B cell (primary cell): ENCODE measurements at regions not wholly inside any gene's neighbourhood (a gene's known extent, or its start where the extent isn't known, plus 50 kb on each side); places are given as distances from the start of the nearest gene placed in this dataset.
"Not testable (repeated sequence)": the region's sequence is repeated elsewhere in the genome, so short reads cannot be mapped to it uniquely, and the experiment has no call there.

ENCODE experiments used
- ATAC-seq: fragments of 200-7000 bp; cut with Tn5 transposase; one replicate; pipeline ENCODE4 v1.10.0; 2021; ENCODE audit warnings: low read depth, mild to moderate bottlenecking, moderate number of reproducible peaks, moderate library complexity
- CTCF ChIA-PET: fragments of 350-600 bp; sonication (Branson Sonifier 250); formaldehyde crosslinking; loops from one replicate; lab custom pipeline; 2021; ENCODE audit warnings: antibody characterized with exemption, inconsistent platforms; lab: Charles Lee
- POLR2A ChIA-PET: fragments of 350-600 bp; sonication (Branson Sonifier 250); formaldehyde crosslinking; loops from one replicate; lab custom pipeline; 2021; ENCODE audit warnings: antibody characterized with exemption; lab: Charles Lee
- DNase-seq: peaks from one replicate; pipeline ENCODE4 v3.0.0; 2013
- H2AFZ ChIP-seq: 2 replicates; pipeline ENCODE4 v1.6.1; 2012; ENCODE audit warnings: mild to moderate bottlenecking, low read depth, low read length; ENCODE audit not compliant: insufficient read depth, poor library complexity, severe bottlenecking
- H3K27ac ChIP-seq, 2 donors: 1 replicate in 1 of 2; 2 replicates in 1 of 2; pipeline ENCODE4 v1.5.1; 2012 to 2013; ENCODE audit warnings: low read length in 2 of 2, mild to moderate bottlenecking in 2 of 2, moderate library complexity in 1 of 2
- H3K27me3 ChIP-seq, 4 experiments: fragments of 200-600 bp in 1 of 4; sonication (generic) in 1 of 4; replicated peaks in 1 of 4; 1 replicate in 2 of 4; 2 replicates in 2 of 4; pipeline versions ENCODE4 v1.6.1 to v1.7.0; 2013 to 2016; ENCODE audit warnings: low read length in 3 of 4, mild to moderate bottlenecking in 2 of 4, mixed read lengths in 1 of 4, moderate library complexity in 1 of 4; ENCODE audit not compliant: insufficient read depth in 4 of 4, control insufficient read depth in 3 of 4; ENCODE audit errors: control extremely low read depth in 1 of 4
- H3K36me3 ChIP-seq, 2 experiments: replicated peaks in 1 of 2; 1 replicate in 1 of 2; 2 replicates in 1 of 2; pipeline versions ENCODE4 v1.6.1 to v1.7.1; 2013; ENCODE audit warnings: low read length in 1 of 2; ENCODE audit not compliant: insufficient read depth in 2 of 2, control insufficient read depth in 1 of 2; ENCODE audit errors: control extremely low read depth in 1 of 2, extremely low read depth in 1 of 2
- H3K4me1 ChIP-seq, 2 donors: fragments of 200-600 bp in 1 of 2; sonication (generic) in 1 of 2; 1 replicate in 1 of 2; 2 replicates in 1 of 2; pipeline versions ENCODE4 v1.5.1 to v1.6.1; 2013 to 2017; ENCODE audit warnings: low read length in 2 of 2; ENCODE audit not compliant: control insufficient read depth in 2 of 2, insufficient read depth in 2 of 2
- H3K4me2 ChIP-seq: replicated peaks from 2 replicates; pipeline ENCODE3; 2012; ENCODE audit warnings: mild to moderate bottlenecking, low read depth, low read length; ENCODE audit not compliant: poor library complexity, severe bottlenecking
- H3K4me3 ChIP-seq, 5 experiments: fragments of 200-600 bp in 1 of 5; sonication (generic) in 1 of 5; 1 replicate in 3 of 5; 2 replicates in 2 of 5; pipeline versions ENCODE4 v1.5.1 to v1.7.0; 2011 to 2016; ENCODE audit warnings: low read length in 4 of 5, mild to moderate bottlenecking in 4 of 5, low read depth in 2 of 5, control low read depth in 1 of 5, moderate library complexity in 1 of 5; ENCODE audit not compliant: insufficient read depth in 1 of 5; ENCODE audit errors: control extremely low read depth in 1 of 5, extremely low read depth in 1 of 5
- H3K79me2 ChIP-seq: fragments of 200-600 bp; sonication (generic); one replicate; pipeline ENCODE4 v1.6.0; 2016; ENCODE audit warnings: low read length; ENCODE audit not compliant: control insufficient read depth, insufficient read depth
- H3K9ac ChIP-seq: fragments of 200-600 bp; sonication (generic); 2 replicates; pipeline ENCODE4 v1.6.1; 2017; ENCODE audit warnings: mild to moderate bottlenecking, low read length, moderate library complexity
- H3K9me3 ChIP-seq, 3 donors: one replicate each; pipeline versions ENCODE4 v1.6.1 to v1.7.1; 2013; ENCODE audit warnings: low read length in 2 of 3; ENCODE audit not compliant: control insufficient read depth in 2 of 3, insufficient read depth in 1 of 3; ENCODE audit errors: control extremely low read depth in 1 of 3
- H4K20me1 ChIP-seq: 2 replicates; pipeline ENCODE4 v1.6.0; 2012; ENCODE audit warnings: mild to moderate bottlenecking, low read length; ENCODE audit not compliant: insufficient read depth, control insufficient read depth, poor library complexity, severe bottlenecking
- H3K27ac Mint-ChIP-seq: one replicate; pipeline ENCODE4 v1.8.0; 2021; ENCODE audit warnings: mixed read lengths
- H3K27me3 Mint-ChIP-seq: one replicate; pipeline ENCODE4 v1.8.0; 2021; ENCODE audit warnings: mixed read lengths
- H3K4me1 Mint-ChIP-seq: one replicate; pipeline ENCODE4 v1.8.0; 2021; ENCODE audit warnings: mixed read lengths
- H3K4me3 Mint-ChIP-seq: one replicate; pipeline ENCODE4 v1.8.0; 2021; ENCODE audit warnings: mixed read lengths
- H3K9me3 Mint-ChIP-seq: one replicate; pipeline ENCODE4 v1.8.0; 2022; ENCODE audit warnings: mixed read lengths; ENCODE audit not compliant: insufficient read depth
- EZH2 ChIP-seq: IDR thresholded peaks from 2 replicates; pipeline ENCODE4 v1.6.1; 2012; ENCODE audit warnings: borderline replicate concordance, low read depth, mild to moderate bottlenecking, moderate library complexity, low read length; ENCODE audit not compliant: insufficient read depth, poor library complexity, severe bottlenecking
- WGBS: methylation state at CpG from one replicate; pipeline ENCODE4 v1.1.5; 2013; ENCODE audit warnings: missing lambda C conversion rate; ENCODE audit not compliant: insufficient coverage; 5-methylcytosine and 5-hydroxymethylcytosine counted together
- intact Hi-C: fragments of 100-400 bp; cut with micrococcal nuclease; formaldehyde crosslinking; loops from one replicate; pipeline ENCODE4 v1.10.0; 2022
- TF ChIP-seq, protein P1 (sequence below): fragments of 200-600 bp; IDR thresholded peaks from one replicate; pipeline ENCODE4 v1.8.0; 2022; ENCODE audit warnings: antibody characterized with exemption, mild to moderate bottlenecking

DNA sequence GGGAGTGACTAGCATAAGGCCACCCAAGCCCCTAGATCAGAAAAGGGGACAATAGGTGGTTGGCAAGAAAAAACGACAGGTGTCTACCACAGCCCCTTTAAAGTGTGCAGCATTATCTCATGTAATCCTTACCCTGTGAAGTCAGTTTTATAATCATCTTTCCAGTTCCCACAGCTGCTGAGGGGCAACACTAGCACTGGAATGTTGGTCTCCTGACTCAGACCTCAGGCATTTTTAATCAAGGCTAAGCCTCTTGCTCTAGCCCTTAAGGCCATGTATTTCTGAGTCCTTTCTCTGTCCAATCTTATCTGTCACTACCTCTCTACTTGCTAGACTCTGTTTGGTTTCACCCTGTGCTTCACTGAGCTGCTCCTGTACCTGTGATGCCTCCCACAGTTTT, 171.7 kb downstream of the TLE3 start:
- Histone ChIP-seq H3K36me3 (no peaks in the 10 kb centered on the region), H2AFZ (no peak overlapping the region), H3K4me2 (no peak overlapping the region), H3K27me3 (no peaks in the 10 kb centered on the region), H3K27ac (no peak overlapping the region), H3K9ac (no peak overlapping the region), H3K4me3 (no peak overlapping the region), H3K79me2 (no peaks in the 10 kb centered on the region), H3K4me1 (peaks cover 15 to 23% of the 10 kb centered on the region in 2 donors), H3K9me3 (peaks cover 7 to 11% (median 8%) of the 10 kb centered on the region in 3 donors), H4K20me1 (no peaks in the 10 kb centered on the region)
- CTCF ChIA-PET: no interaction called here
- 100% methylated on average over 1 of the region's 1 CpG for WGBS
- POLR2A ChIA-PET: no interaction called here
- H3K4me3 Mint-ChIP-seq: no peak overlapping the region
- TF ChIP-seq, protein P1, sequence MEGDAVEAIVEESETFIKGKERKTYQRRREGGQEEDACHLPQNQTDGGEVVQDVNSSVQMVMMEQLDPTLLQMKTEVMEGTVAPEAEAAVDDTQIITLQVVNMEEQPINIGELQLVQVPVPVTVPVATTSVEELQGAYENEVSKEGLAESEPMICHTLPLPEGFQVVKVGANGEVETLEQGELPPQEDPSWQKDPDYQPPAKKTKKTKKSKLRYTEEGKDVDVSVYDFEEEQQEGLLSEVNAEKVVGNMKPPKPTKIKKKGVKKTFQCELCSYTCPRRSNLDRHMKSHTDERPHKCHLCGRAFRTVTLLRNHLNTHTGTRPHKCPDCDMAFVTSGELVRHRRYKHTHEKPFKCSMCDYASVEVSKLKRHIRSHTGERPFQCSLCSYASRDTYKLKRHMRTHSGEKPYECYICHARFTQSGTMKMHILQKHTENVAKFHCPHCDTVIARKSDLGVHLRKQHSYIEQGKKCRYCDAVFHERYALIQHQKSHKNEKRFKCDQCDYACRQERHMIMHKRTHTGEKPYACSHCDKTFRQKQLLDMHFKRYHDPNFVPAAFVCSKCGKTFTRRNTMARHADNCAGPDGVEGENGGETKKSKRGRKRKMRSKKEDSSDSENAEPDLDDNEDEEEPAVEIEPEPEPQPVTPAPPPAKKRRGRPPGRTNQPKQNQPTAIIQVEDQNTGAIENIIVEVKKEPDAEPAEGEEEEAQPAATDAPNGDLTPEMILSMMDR: no peak
- no peak for TF ChIP-seq EZH2
- H3K27ac Mint-ChIP-seq: no peak overlapping the region
- H3K9me3 Mint-ChIP-seq: no peaks in the 10 kb centered on the region
- ATAC-seq (no peak), DNase-seq (no peak)
- peaks cover 26% of the 10 kb centered on the region for H3K4me1 Mint-ChIP-seq
- intact Hi-C loops: no loop called here
- H3K27me3 Mint-ChIP-seq: peaks cover 3% of the 10 kb centered on the region

DNA sequence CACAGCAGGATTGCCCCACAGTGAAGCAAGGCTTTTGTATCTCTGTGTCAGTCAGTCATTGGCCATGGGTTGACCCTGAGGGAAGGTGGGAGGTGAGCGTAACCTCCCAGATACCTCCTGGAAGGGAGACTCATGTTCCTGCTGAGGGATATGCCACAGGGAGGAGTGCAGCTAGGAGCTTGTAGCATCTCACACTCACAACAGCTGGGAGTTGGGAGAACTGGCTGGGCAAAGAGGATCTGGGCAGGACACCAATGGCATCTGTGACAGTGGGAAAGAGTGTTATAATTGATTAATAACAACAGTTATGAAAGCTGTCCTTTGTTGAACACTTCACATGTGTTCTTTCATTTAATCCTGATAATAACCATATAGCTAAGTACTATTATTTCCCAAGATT, 171.0 kb downstream of the TLE3 start:
- Histone ChIP-seq H2AFZ (no peak overlapping the region), H3K36me3 (no peaks in the 10 kb centered on the region), H3K79me2 (no peaks in the 10 kb centered on the region), H3K9ac (no peak overlapping the region), H4K20me1 (no peaks in the 10 kb centered on the region), H3K27ac (no peak overlapping the region), H3K9me3 (peaks cover 7 to 11% (median 8%) of the 10 kb centered on the region in 3 donors), H3K4me1 (peaks cover 7 to 16% of the 10 kb centered on the region in 2 donors), H3K27me3 (no peaks in the 10 kb centered on the region), H3K4me3 (no peak overlapping the region), H3K4me2 (no peak overlapping the region)
- Mint-ChIP-seq H3K27me3 (peaks cover 3% of the 10 kb centered on the region), H3K4me3 (no peak overlapping the region), H3K9me3 (no peaks in the 10 kb centered on the region), H3K4me1 (peaks cover 19% of the 10 kb centered on the region), H3K27ac (no peak overlapping the region)
- ATAC-seq (no peak), DNase-seq (no peak)
- ChIA-PET CTCF (no interaction called here), POLR2A (no interaction called here)
- no CpG with 5 or more reads among the region's 1 CpG for WGBS
- intact Hi-C loops: no loop called here
- TF ChIP-seq EZH2: no peak
- TF ChIP-seq, protein P1: no peak

DNA sequence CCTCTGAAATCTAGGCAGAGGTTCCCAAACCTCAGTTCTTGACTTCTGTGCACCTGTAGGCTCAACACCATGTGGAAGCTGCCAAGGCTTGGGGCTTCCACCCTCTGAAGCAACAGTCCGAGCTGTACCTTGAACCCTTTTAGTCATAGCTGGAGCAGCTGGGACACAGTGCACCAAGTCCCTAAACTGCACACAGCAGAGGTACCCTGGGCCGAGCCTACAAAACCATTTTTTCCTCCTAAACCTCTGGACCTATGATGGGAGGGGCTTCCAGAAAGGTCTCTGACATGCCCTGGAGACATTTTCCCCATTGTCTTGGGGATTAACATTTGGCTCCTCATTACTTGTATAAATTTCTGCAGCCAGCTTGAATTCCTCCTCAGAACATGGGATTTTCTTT, 168.8 kb downstream of the TLE3 start:
- CTCF ChIA-PET, H3K4me3 ChIP-seq, ATAC-seq, H3K27ac Mint-ChIP-seq, H4K20me1 ChIP-seq, H3K4me1 Mint-ChIP-seq, H3K4me3 Mint-ChIP-seq, intact Hi-C loops, H3K9me3 Mint-ChIP-seq, POLR2A ChIA-PET, H2AFZ ChIP-seq, H3K79me2 ChIP-seq, H3K36me3 ChIP-seq, H3K9ac ChIP-seq, H3K4me1 ChIP-seq, H3K27me3 ChIP-seq, H3K4me2 ChIP-seq, DNase-seq, H3K27ac ChIP-seq: not testable (repeated sequence)
- peaks cover 7 to 11% (median 8%) of the 10 kb centered on the region in 3 donors for H3K9me3 ChIP-seq
- peaks cover 13% of the 10 kb centered on the region for H3K27me3 Mint-ChIP-seq
- WGBS: 100% methylated on average over 2 of the region's 2 CpGs
